IMR-90 (cell line): ENCODE measurements at regions not wholly inside any gene's neighbourhood (a gene's known extent, or its start where the extent isn't known, plus 50 kb on each side); places are given as distances from the start of the nearest gene placed in this dataset.

Experiments
- ATAC-seq: fragments of 200-7000 bp; cut with Tn5 transposase; 2 replicates; pipeline ENCODE4 v1.9.1; 2020; ENCODE audit warnings: low read depth, mild to moderate bottlenecking, moderate library complexity
- BruUV-seq: library from RNA; stranded (reverse); fragments of 400-500 nt; replicated peaks from 2 replicates; lab custom pipeline; 2021; lab: Mats Ljungman, UMichigan
- CTCF ChIA-PET: fragments of 300-600 bp; formaldehyde crosslinking; extraction: SDS; loops from one replicate; lab custom pipeline; 2021; ENCODE audit warnings: antibody characterized with exemption; lab: Yijun Ruan, JAX
- POLR2A ChIA-PET: fragments of 300-600 bp; sonication (Branson Sonifier 250); formaldehyde crosslinking; loops from one replicate; lab custom pipeline; 2022; ENCODE audit warnings: antibody characterized with exemption; ENCODE audit not compliant: unreplicated experiment; lab: Charles Lee
- DNase-seq: peaks from one replicate; pipeline ENCODE4 v3.0.0; 2013
- H2AFZ ChIP-seq: replicated peaks from 2 replicates; pipeline ENCODE3; 2013; ENCODE audit warnings: low read length, mild to moderate bottlenecking; ENCODE audit not compliant: poor library complexity
- H2AK5ac ChIP-seq: 2 replicates; pipeline ENCODE4 v1.6.1; 2013; ENCODE audit warnings: low read depth, low read length, inconsistent platforms
- H2AK9ac ChIP-seq: replicated peaks from 2 replicates; pipeline ENCODE3; 2013; ENCODE audit warnings: mild to moderate bottlenecking, low read depth, low read length, moderate library complexity; ENCODE audit not compliant: poor library complexity
- H2BK120ac ChIP-seq: 2 replicates; pipeline ENCODE4 v1.6.1; 2013; ENCODE audit warnings: low read depth, low read length, inconsistent platforms
- H2BK15ac ChIP-seq: 3 replicates; pipeline ENCODE4 v1.6.1; 2013; ENCODE audit warnings: low read depth, low read length, inconsistent platforms
- H2BK20ac ChIP-seq: 2 replicates; pipeline ENCODE4 v1.6.1; 2013; ENCODE audit warnings: low read depth, mild to moderate bottlenecking, inconsistent platforms, low read length, moderate library complexity
- H2BK5ac ChIP-seq: 2 replicates; pipeline ENCODE4 v1.6.1; 2013; ENCODE audit warnings: mild to moderate bottlenecking, low read depth, low read length, inconsistent platforms; ENCODE audit not compliant: poor library complexity, severe bottlenecking
- H3K14ac ChIP-seq: replicated peaks from 2 replicates; pipeline ENCODE4 v1.6.1; 2013; ENCODE audit warnings: low read depth, low read length, inconsistent platforms
- H3K18ac ChIP-seq: 2 replicates; pipeline ENCODE4 v1.6.1; 2013; ENCODE audit warnings: low read depth, low read length, control low read depth
- H3K23ac ChIP-seq: 2 replicates; pipeline ENCODE4 v1.6.1; 2013; ENCODE audit warnings: low read depth, low read length, inconsistent platforms
- H3K27ac ChIP-seq: 2 replicates; pipeline ENCODE4 v1.5.1; 2013; ENCODE audit warnings: mild to moderate bottlenecking, control low read depth, low read length; ENCODE audit not compliant: insufficient read depth
- H3K27me3 ChIP-seq: 2 replicates; pipeline ENCODE4 v1.6.1; 2013; ENCODE audit warnings: low read length; ENCODE audit not compliant: control insufficient read depth, insufficient read depth
- H3K36me3 ChIP-seq: 2 replicates; pipeline ENCODE4 v1.6.1; 2013; ENCODE audit warnings: low read length, mixed read lengths; ENCODE audit not compliant: control insufficient read depth, insufficient read depth
- H3K4ac ChIP-seq: 2 replicates; pipeline ENCODE4 v1.6.1; 2013; ENCODE audit warnings: low read depth, low read length, inconsistent platforms
- H3K4me1 ChIP-seq: 2 replicates; pipeline ENCODE4 v1.6.1; 2013; ENCODE audit warnings: low read length, mixed read lengths; ENCODE audit not compliant: control insufficient read depth, insufficient read depth
- H3K4me2 ChIP-seq: 2 replicates; pipeline ENCODE4 v1.6.1; 2013; ENCODE audit warnings: low read depth, mild to moderate bottlenecking, control low read depth, low read length, moderate library complexity
- H3K4me3 ChIP-seq: 2 replicates; pipeline ENCODE4 v1.5.1; 2013; ENCODE audit warnings: low read depth, mild to moderate bottlenecking, control low read depth, low read length, moderate library complexity; ENCODE audit not compliant: insufficient read depth
- H3K56ac ChIP-seq: 2 replicates; pipeline ENCODE4 v1.6.1; 2013; ENCODE audit warnings: low read length, inconsistent platforms; ENCODE audit not compliant: insufficient read depth; ENCODE audit errors: extremely low read depth
- H3K79me1 ChIP-seq, 2 experiments: 2 replicates each; pipeline ENCODE4 v1.6.1; 2013; ENCODE audit warnings: low read length in 2 of 2, inconsistent platforms in 1 of 2, low read depth in 1 of 2
- H3K9ac ChIP-seq: 2 replicates; pipeline ENCODE4 v1.6.1; 2013; ENCODE audit warnings: low read depth, low read length, control low read depth
- H3K9me1 ChIP-seq: 2 replicates; pipeline ENCODE4 v1.6.1; 2013; ENCODE audit warnings: low read length, inconsistent platforms; ENCODE audit not compliant: insufficient read depth
- H3K9me3 ChIP-seq: 2 replicates; pipeline ENCODE4 v1.6.1; 2013; ENCODE audit warnings: low read length; ENCODE audit not compliant: control insufficient read depth, insufficient read depth
- H4K20me1 ChIP-seq: 2 replicates; pipeline ENCODE4 v1.6.1; 2013; ENCODE audit warnings: low read length, inconsistent platforms; ENCODE audit not compliant: insufficient read depth
- H4K5ac ChIP-seq: 2 replicates; pipeline ENCODE4 v1.6.1; 2013; ENCODE audit warnings: mild to moderate bottlenecking, low read depth, low read length, control low read depth
- H4K8ac ChIP-seq, 2 experiments: 2 replicates each; pipeline ENCODE4 v1.6.1; 2013; ENCODE audit warnings: low read depth in 2 of 2, low read length in 2 of 2, control low read depth in 1 of 2, inconsistent platforms in 1 of 2
- H4K91ac ChIP-seq: 2 replicates; pipeline ENCODE4 v1.6.1; 2013; ENCODE audit warnings: low read depth, low read length, inconsistent platforms; ENCODE audit not compliant: insufficient read depth
- BHLHE40 ChIP-seq: fragments of 150-350 bp; IDR thresholded peaks from 2 replicates; pipeline ENCODE4 v1.6.1; 2016; ENCODE audit warnings: mild to moderate bottlenecking, low read depth, low read length
- CHD1 ChIP-seq: IDR thresholded peaks from 2 replicates; pipeline ENCODE4 v1.6.1; 2012; ENCODE audit warnings: low read depth, low read length, improper control_type of control experiment
- MAFK ChIP-seq: IDR thresholded peaks from 2 replicates; pipeline ENCODE4 v1.6.1; 2012; ENCODE audit warnings: low read depth, low read length, improper control_type of control experiment
- MXI1 ChIP-seq: IDR thresholded peaks from 2 replicates; pipeline ENCODE4 v1.6.1; 2012; ENCODE audit warnings: low read depth, mild to moderate bottlenecking, low read length, moderate library complexity, borderline replicate concordance
- NFE2L2 ChIP-seq: fragments of 150-350 bp; IDR thresholded peaks from 2 replicates; pipeline ENCODE4 v1.6.1; 2016; ENCODE audit warnings: low read depth, mild to moderate bottlenecking, low read length
- RAD21 ChIP-seq: IDR thresholded peaks from 2 replicates; pipeline ENCODE4 v1.6.1; 2012; ENCODE audit warnings: low read length, improper control_type of control experiment
- RCOR1 ChIP-seq: IDR thresholded peaks from 2 replicates; pipeline ENCODE4 v1.6.1; 2012; ENCODE audit warnings: mild to moderate bottlenecking, low read length, improper control_type of control experiment; ENCODE audit not compliant: insufficient replicate concordance
- RFX5 ChIP-seq: IDR thresholded peaks from 2 replicates; pipeline ENCODE4 v1.8.0; 2012; ENCODE audit warnings: low read depth, mild to moderate bottlenecking, low read length, moderate library complexity
- SMC3 ChIP-seq: fragments of 150-350 bp; IDR thresholded peaks from 2 replicates; pipeline ENCODE4 v1.6.1; 2016; ENCODE audit warnings: low read depth, mild to moderate bottlenecking, antibody characterized with exemption, low read length, moderate library complexity
- WGBS, 2 experiments: methylation state at CpG; one replicate each; pipeline versions ENCODE4 v1.1.5 to v1.1.7; 2013; ENCODE audit warnings: missing lambda C conversion rate in 2 of 2; ENCODE audit not compliant: insufficient read length in 1 of 2; ENCODE audit errors: extremely low coverage in 2 of 2; 5-methylcytosine and 5-hydroxymethylcytosine counted together
- dilution Hi-C: fragments of 300-500 bp; cut with HindIII; formaldehyde crosslinking; loops from one replicate; pipeline ENCODE4 v1.14.3; 2018; ENCODE audit warnings: low sequenced_read_pairs; ENCODE audit not compliant: unreplicated experiment
- in situ Hi-C: fragments of 300-500 bp; cut with MboI; formaldehyde crosslinking; loops from 3 replicates; pipeline ENCODE4 v1.14.3; 2019; ENCODE audit warnings: low sequenced_read_pairs, inconsistent platforms, mixed read lengths
- intact Hi-C: fragments of 100-400 bp; cut with micrococcal nuclease; formaldehyde crosslinking; loops from 2 replicates; pipeline ENCODE4 v1.10.0; 2022
- TF ChIP-seq, protein P1 (sequence below): fragments of 150-350 bp; IDR thresholded peaks from 2 replicates; pipeline ENCODE4 v1.6.1; 2017; ENCODE audit warnings: mild to moderate bottlenecking, antibody characterized with exemption, low read length, low read depth
- TF ChIP-seq, protein P2 (sequence below): conservative IDR thresholded peaks from 2 replicates; pipeline ENCODE4 v1.5.1; 2012; ENCODE audit warnings: mild to moderate bottlenecking, low read depth, low read length, improper control_type of control experiment
- TF ChIP-seq, protein P3 (sequence below): fragments of 150-350 bp; IDR thresholded peaks from 2 replicates; pipeline ENCODE4 v1.6.1; 2016; ENCODE audit warnings: low read depth, mild to moderate bottlenecking, low read length, moderate library complexity, borderline replicate concordance

DNA sequence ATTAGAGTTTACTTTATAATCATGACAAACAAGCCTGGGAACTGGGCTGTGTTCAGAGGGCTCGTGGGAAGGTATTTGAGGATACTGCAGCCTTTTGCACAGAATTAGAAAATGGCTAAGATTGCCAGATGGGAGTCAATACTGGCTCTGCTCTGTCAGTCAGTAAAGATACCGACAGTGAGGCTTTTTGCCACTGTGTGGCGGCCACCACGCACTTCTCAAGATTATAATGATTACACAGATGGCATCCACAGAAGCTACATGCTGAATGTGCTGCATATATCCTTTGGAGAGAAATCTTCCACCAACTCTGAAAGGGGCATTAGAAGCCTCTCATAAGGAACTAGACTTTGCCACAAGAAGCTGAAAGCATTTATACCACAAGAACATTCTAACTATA is 213.4 kb upstream of the PTBP2 start:
- in situ Hi-C loops (no loop called here), intact Hi-C loops (no loop called here), dilution Hi-C loops (no loop called here)
- H3K4me3 ChIP-seq = no peak overlapping the region
- no peak overlapping the region for H3K4me2 ChIP-seq
- H3K9me3 ChIP-seq = no peaks in the 10 kb centered on the region
- H3K18ac ChIP-seq = no peak overlapping the region
- no peak overlapping the region for H3K27ac ChIP-seq
- H2BK15ac ChIP-seq = no peak overlapping the region
- H3K9me1 ChIP-seq = no peaks in the 10 kb centered on the region
- no peak overlapping the region for H3K9ac ChIP-seq
- H4K91ac ChIP-seq = no peak overlapping the region
- ChIA-PET CTCF (no interaction called here), POLR2A (no interaction called here)
- ATAC-seq (no peak), DNase-seq (no peak)
- H2BK120ac ChIP-seq = no peak overlapping the region
- no peak overlapping the region for H3K4ac ChIP-seq
- no peak overlapping the region for H2AK5ac ChIP-seq
- no peak overlapping the region for H2BK20ac ChIP-seq
- no peak overlapping the region for H2AK9ac ChIP-seq
- no peaks in the 10 kb centered on the region for H3K4me1 ChIP-seq
- H3K27me3 ChIP-seq = no peaks in the 10 kb centered on the region; the same call in 1 of the 2 replicates
- H4K20me1 ChIP-seq = no peaks in the 10 kb centered on the region
- no peak overlapping the region for H3K14ac ChIP-seq
- no peaks in the 10 kb centered on the region for H3K36me3 ChIP-seq
- H2AFZ ChIP-seq = peak overlapping the region; percentile 56
- no peak overlapping the region for H3K23ac ChIP-seq
- no CpG with 5 or more reads among the region's 4 CpGs for WGBS, 2 experiments
- H3K79me1 ChIP-seq = no peaks in the 10 kb centered on the region
- no peak for TF ChIP-seq RAD21
- TF ChIP-seq NFE2L2 = no peak
- no peak for TF ChIP-seq RFX5
- TF ChIP-seq, protein P1, sequence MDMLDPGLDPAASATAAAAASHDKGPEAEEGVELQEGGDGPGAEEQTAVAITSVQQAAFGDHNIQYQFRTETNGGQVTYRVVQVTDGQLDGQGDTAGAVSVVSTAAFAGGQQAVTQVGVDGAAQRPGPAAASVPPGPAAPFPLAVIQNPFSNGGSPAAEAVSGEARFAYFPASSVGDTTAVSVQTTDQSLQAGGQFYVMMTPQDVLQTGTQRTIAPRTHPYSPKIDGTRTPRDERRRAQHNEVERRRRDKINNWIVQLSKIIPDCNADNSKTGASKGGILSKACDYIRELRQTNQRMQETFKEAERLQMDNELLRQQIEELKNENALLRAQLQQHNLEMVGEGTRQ = no peak
- TF ChIP-seq CHD1 = no peak
- TF ChIP-seq MXI1 = no peak
- TF ChIP-seq, protein P2, sequence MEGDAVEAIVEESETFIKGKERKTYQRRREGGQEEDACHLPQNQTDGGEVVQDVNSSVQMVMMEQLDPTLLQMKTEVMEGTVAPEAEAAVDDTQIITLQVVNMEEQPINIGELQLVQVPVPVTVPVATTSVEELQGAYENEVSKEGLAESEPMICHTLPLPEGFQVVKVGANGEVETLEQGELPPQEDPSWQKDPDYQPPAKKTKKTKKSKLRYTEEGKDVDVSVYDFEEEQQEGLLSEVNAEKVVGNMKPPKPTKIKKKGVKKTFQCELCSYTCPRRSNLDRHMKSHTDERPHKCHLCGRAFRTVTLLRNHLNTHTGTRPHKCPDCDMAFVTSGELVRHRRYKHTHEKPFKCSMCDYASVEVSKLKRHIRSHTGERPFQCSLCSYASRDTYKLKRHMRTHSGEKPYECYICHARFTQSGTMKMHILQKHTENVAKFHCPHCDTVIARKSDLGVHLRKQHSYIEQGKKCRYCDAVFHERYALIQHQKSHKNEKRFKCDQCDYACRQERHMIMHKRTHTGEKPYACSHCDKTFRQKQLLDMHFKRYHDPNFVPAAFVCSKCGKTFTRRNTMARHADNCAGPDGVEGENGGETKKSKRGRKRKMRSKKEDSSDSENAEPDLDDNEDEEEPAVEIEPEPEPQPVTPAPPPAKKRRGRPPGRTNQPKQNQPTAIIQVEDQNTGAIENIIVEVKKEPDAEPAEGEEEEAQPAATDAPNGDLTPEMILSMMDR = no peak
- TF ChIP-seq, protein P3, sequence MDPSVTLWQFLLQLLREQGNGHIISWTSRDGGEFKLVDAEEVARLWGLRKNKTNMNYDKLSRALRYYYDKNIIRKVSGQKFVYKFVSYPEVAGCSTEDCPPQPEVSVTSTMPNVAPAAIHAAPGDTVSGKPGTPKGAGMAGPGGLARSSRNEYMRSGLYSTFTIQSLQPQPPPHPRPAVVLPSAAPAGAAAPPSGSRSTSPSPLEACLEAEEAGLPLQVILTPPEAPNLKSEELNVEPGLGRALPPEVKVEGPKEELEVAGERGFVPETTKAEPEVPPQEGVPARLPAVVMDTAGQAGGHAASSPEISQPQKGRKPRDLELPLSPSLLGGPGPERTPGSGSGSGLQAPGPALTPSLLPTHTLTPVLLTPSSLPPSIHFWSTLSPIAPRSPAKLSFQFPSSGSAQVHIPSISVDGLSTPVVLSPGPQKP = no peak
- TF ChIP-seq RCOR1 = no peak
- no peak for TF ChIP-seq SMC3
- no peak for TF ChIP-seq MAFK
- TF ChIP-seq BHLHE40 = no peak
- no peak overlapping the region for H4K5ac ChIP-seq
- no peak overlapping the region for H4K8ac ChIP-seq
- BruUV-seq = no TSS peak
- no peak overlapping the region for H3K56ac ChIP-seq
- no peak overlapping the region for H2BK5ac ChIP-seq
